IPS DF 19.7 (cell line): ENCODE measurements at regions not wholly inside any gene's neighbourhood (a gene's known extent, or its start where the extent isn't known, plus 50 kb on each side); places are given as distances from the start of the nearest gene placed in this dataset.

Experiments
- DNase-seq: peaks from one replicate; pipeline ENCODE4 v3.0.0-alpha.2; 2013; ENCODE audit warnings: low read depth, low spot score

GRCh38 chr5:68708156-68708841 is 385.5 kb upstream of the SLC30A5 start:
- DNase-seq = no peak

- DNase-seq = no peak
Observed at GRCh38 chr5:68708842-68709170, 385.0 kb upstream of the SLC30A5 start.

- no peak for DNase-seq
Observed at GRCh38 chr5:68709239-68709638, 384.6 kb upstream of the SLC30A5 start.

- DNase-seq = no peak
Observed at GRCh38 chr5:68710514-68710913, 383.3 kb upstream of the SLC30A5 start.

GRCh38 chr5:68711293-68712200 is 382.3 kb upstream of the SLC30A5 start:
- DNase-seq = no peak

- DNase-seq = no peak
Observed at GRCh38 chr5:68714810-68715209, 379.0 kb upstream of the SLC30A5 start.

GRCh38 chr5:68720884-68721610 is 372.8 kb upstream of the SLC30A5 start:
- no peak for DNase-seq

- DNase-seq = no peak
Observed at GRCh38 chr5:68722357-68722756, 371.5 kb upstream of the SLC30A5 start.

GRCh38 chr5:68725905-68726683 is 367.7 kb upstream of the SLC30A5 start:
- no peak for DNase-seq

- no peak for DNase-seq
Observed at GRCh38 chr5:68727931-68728330, 365.9 kb upstream of the SLC30A5 start.

- no peak for DNase-seq
Observed at GRCh38 chr5:68729678-68730077, 364.1 kb upstream of the SLC30A5 start.

- DNase-seq = no peak
Observed at GRCh38 chr5:68730220-68730978, 363.4 kb upstream of the SLC30A5 start.

- DNase-seq = no peak
Observed at GRCh38 chr5:68730979-68731654, 362.7 kb upstream of the SLC30A5 start.

- no peak for DNase-seq
Observed at GRCh38 chr5:68732251-68732650, 361.6 kb upstream of the SLC30A5 start.

- DNase-seq = no peak
Observed at GRCh38 chr5:68734781-68735180, 359.0 kb upstream of the SLC30A5 start.

GRCh38 chr5:68738236-68738635 is 355.6 kb upstream of the SLC30A5 start:
- no peak for DNase-seq

- no peak for DNase-seq
Observed at GRCh38 chr5:68738841-68739240, 355.0 kb upstream of the SLC30A5 start.

- DNase-seq = no peak
Observed at GRCh38 chr5:68739752-68740151, 354.1 kb upstream of the SLC30A5 start.

- no peak for DNase-seq
Observed at GRCh38 chr5:68740226-68740910, 353.4 kb upstream of the SLC30A5 start.

- no peak for DNase-seq
Observed at GRCh38 chr5:68744206-68744605, 349.6 kb upstream of the SLC30A5 start.
